Germinal center (tissue), 1 donor: ENCODE measurements at regions not wholly inside any gene's neighbourhood (a gene's known extent, or its start where the extent isn't known, plus 50 kb on each side); places are given as distances from the start of the nearest gene placed in this dataset.

Source experiments
- DNase-seq: peaks from one replicate; pipeline ENCODE4 v3.0.0; 2012; ENCODE audit warnings: mixed read lengths, low spot score

DNA sequence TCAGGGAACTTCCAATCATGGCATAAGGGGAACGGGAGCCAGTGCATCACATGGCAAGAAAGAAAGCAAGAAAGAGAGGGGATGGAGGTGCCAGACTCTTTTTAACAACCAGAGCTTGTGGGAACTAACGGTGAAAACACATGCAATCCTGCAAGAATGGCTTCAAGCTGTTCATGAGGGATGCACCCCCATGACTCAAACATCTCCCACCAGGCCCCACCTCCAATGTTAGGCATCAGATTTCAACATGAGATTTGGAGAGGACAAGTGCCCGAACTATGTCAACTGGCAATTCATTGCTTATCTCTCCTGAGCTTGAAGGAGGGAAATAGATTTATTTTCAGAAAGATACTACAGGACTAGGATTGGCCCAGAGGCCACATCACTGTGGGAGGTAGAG, 270.0 kb downstream of the SLC4A3 start:
- DNase-seq, result no peak

DNA sequence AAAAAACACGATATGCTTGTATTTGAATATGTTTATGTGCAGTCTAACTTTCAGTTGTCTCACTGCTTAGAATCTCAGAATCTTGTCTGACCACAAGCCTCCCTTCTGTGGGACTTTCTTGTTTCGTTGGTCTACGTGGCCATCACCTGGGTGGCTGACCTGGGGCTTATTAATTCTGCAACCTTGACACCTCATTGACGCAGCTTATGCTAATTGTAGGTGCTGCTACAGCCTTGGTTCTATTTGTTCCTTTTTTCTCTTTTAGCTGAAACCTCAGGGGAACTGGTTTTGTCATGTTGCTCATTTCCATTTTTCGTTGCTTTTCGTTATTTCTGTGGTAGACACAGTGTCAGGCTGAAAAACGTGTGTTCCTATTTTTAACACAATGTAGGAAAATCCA, 273.7 kb downstream of the SLC4A3 start:
- peak; percentile 52 for DNase-seq

DNA sequence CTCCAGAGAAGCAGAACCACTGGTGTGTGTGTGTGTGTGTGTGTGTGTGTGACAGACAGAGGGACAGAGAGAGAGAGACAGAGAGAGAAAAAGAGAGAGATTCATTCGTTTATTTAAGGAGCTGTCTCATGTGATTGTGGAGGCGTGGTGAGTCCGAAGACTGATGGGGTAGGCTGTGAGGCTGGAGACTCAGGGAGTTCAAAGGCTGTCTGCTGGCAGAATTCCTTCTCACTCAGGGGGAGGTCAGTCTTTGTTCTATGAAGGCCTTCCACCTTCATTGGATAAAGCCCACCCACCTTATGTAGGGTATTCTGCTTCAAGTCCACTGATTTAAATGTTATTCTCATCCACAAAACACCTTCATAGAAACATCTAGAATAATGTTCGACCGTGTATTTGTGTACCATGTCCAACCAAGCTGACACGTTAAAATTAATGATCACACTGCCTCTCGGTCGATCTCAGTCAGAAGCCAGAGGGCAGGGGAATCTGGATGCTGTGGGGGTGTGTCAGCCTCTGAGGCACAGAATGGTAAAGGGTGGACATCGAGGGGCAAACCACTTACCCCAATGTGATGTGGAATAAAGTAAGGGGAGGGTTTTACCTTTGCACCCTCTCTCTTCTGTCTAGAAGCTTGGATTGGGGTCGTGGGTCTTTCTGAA, 275.6 kb downstream of the SLC4A3 start:
- no peak for DNase-seq

DNA sequence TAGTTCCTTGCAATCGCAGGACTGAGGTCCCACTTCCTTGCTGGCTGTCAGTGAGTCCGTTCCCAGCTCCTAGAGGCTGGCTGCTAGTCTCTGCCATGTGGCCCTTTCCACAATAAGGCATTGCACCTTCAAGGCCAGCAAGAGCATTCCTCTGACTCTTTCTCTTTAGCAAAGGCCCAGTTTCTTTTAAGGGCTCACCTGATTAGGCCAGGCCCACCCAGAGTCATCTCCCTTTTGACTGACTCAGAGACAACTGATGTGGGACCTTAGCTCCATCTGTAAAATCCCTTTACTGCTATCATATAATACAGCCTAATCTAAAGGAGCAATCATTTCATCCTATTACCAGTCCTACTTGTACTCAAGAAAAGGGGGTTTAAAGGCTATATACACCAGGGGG, 278.2 kb downstream of the SLC4A3 start:
- DNase-seq, result no peak

DNA sequence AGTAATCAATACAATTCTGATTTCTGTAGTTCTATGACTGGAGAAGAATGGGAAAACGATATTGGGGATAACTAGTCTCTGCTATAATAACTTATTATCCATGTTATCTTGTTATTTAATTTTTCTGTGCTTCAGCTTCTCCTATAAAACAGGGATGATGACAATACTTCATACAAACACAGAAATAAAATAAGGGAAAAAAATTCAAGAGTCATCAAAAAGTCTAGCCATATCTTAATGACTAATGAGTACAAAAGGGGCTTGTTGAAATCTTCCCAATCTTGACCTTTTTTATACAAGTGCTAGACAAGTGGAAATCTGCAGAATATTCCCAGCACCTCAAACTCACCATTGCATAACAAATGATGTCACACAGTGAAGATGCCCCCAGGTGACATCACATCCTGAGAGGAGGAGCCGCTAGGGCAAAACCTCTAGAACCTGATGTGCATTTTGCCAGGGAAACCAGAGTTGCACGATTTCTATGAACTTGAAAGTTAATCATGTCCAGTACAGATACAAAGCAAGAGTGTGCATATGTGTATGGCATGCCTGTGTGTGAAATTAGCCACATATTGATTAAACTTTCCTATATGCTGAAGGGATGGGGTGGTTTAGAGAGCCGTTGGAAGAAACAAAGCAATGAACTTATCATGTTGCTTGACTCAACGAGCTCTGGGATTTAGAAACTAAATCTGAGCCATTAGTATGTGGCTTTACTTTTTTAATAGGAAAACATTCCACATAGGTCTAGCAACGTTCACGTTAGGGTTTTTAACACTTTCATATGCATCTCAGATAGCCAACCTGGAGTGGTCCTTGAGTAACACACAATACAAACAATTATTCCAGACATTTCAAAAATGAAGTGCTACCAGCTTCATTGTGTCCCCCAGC, 278.9 kb downstream of the SLC4A3 start:
- DNase-seq, result no peak

DNA sequence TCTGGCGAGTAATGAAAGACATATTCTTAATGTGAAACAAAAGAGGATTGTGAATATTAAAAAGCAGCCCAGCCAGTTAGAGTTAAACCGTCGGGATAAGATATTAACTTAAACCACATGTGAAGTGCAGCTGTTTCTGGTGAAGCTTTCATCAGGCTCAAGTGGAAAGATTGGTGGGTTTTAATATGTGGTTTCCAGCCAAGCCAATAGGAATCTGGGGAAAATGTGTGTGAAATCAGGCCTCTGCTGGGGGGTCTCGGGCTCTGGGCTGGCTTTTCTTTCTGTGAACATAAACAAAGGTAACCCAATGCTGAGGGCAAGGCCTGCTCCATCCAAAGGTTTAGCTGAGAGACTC, 279.6 kb downstream of the SLC4A3 start:
- no peak for DNase-seq

DNA sequence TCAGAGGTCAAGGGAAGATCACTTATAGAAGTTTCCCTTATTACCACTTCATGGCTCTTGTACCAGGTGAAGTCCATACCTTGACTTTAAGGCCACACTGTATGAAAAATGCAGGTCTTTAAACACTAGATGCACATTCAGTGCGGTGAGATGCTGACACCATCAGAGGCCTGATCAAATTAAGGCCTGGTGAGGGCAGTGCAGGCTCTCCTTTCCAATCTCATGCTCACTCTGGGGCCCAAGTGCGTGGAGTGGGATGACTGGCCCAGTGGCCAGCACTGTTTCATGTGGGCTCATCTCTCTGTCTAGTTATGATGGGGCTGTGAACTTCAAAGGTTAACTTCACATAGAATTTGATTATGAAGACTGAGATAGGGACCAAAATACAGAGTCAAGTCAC, 281.1 kb downstream of the SLC4A3 start:
- no peak for DNase-seq

DNA sequence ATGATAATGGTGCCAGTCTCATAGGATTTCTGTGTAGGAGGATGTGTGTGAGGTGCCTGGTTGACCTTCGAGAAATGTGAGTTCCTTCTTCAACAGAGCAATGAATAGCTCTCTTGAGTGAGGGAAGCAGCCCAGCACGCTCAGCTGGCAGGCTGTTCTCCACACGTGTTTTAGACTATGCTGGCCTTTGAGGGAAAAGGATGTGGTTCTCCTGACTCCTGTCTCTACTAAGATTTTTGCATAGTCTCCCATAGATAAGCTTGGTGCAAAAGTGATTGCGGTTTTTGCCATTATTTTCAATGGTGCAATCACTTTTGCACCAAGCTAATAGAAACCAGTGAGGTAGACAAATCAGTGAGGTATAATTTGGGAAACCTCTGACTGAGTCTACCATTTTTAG, 284.1 kb downstream of the SLC4A3 start:
- no peak for DNase-seq

DNA sequence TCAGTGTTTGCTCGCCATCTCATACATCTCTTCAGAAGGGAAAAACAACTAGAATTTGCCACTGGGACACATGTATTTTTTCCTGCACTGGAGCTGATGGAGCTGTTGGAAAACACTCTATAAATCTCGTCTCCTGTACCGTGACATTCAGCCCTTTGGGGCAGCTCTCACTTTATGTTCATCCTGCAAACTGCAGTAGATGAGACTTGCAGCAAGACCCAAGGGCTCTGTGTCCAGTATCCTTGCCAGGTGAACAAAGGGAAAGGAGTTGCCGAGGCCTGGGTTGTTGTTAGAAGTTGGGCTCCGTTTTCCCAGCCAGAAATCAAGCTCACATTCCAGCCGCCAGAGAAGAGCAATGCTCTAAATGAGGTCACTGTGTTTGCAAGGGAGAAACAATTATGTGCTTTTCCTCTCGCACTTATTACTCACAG, 285.1 kb downstream of the SLC4A3 start:
- DNase-seq, result no peak

DNA sequence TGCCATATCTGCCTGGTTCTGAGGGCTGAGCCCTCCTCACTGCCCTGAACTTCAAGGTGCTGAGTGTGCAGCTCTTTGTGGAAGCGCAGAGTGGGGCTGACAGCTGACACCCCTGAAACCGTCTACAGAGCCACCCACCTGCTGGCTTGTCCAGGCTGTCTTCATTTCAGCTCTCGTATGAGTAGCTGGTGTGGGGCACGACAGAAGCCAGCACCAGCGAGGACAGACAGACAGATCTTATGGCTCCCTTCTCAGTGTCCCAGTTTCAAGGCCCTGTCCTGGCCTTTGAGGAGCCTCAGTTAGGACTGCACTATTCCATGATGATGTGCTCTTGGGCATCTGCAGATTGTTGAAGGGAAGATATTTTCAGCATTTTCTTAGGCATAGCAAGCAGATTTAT, 287.1 kb downstream of the SLC4A3 start:
- no peak for DNase-seq

DNA sequence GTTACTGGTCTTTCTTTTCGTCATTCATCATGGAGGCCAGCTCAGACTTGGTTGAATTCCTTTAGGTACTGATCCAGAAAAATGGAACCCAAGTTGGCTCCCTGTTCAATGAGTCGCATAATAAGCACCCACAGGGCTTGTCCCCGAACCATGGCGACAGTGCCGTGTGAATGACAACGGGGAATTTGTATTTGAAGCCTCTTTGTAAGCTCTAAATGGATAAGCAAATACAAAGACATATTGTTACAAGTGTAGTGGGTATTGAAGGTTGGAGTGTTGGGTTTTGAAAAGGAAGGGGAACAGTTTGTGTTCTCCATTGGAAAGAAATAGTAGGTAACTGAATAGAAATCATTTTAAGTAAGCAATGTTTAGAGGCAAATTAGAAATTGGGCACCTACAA, 288.9 kb downstream of the SLC4A3 start:
- no peak for DNase-seq

DNA sequence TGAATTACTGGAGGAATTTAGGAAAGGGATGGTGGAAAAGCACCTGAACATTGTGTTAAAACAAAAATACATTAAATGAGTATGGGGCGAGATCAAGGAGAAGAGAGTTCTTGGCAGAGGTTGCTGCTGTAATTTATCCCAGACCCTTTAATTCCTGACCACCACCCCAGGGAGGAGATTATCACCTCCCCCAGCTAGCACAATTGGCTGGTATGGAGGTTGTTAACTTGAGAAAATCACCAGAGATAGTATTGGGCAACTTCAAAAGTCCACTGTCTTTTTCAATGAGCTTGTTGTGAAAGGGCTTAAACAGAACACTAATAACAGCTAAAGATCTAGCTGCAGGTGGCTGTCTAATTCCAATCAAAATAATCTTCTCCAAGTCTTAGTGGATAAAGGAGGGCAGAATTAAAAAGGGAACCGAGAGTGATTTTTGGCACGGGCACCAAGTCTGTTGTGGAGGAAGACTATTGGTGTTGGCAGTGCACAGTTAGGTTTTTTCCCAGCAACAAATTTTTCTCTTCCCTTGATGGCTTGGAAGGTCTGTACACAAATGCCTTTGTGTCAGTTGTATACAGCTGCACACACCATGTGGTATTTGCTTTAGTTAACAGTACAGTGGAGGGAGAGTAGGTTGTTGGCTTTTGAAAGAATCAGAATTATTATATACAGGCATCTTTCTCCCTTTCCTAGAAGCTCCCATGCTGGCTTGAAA, 289.5 kb downstream of the SLC4A3 start:
- DNase-seq, result no peak

DNA sequence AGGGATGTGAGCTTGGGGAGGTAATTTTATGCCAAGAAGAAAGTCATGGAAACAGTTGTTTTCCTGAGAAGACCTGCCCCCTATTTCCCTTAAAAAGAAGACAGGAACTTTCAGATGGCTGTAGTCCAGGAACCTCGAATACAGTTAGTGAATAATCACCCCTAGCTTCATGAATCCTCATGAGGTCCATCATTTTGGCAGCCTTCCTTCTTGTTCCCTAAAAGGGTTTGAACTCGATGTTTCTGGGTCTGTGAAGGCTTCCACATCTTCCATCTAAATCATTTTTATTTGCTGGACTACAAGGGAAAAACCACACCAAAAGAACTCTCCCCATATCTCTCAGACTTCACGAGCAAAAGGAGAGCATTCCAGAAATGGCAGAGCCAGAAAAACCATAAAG, 290.8 kb downstream of the SLC4A3 start:
- no peak for DNase-seq

DNA sequence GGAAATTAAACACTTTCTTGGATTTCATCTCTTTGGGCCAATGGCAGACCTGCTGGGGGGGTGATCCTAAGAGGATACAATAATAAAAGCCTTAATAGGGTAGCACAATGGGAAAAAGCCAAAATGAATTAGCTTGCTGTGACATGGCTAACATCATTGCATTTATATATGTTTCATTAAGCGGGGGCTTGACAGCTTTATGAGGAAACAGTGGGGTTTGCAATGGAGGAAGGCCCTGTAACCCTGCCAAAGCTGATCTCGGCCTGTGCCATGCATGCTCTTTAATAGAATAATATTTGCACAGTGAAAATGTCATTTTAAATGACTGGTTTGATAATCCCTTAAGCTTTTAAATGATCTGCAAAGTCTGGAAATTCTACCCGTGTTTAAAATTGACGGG, 291.5 kb downstream of the SLC4A3 start:
- no peak for DNase-seq

DNA sequence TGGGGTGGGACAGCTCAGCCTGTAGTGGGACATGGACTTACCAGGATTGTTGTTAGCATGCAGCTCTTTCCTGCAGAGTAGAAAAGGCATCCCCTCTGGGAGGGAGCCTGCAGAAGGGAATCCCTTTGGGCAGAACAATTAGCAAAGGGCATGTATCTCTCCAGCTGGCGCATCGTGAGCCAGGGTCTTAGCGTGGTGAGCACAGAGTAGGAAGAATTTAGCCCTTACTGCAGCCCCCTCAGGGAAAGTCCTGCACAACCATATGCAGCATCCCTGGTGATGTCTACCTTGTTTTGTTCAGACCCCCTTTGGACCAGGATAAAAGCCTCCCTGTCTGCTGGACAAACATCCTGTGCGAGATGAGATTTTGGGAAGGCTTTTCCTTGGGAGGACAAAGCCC, 292.1 kb downstream of the SLC4A3 start:
- no peak for DNase-seq

DNA sequence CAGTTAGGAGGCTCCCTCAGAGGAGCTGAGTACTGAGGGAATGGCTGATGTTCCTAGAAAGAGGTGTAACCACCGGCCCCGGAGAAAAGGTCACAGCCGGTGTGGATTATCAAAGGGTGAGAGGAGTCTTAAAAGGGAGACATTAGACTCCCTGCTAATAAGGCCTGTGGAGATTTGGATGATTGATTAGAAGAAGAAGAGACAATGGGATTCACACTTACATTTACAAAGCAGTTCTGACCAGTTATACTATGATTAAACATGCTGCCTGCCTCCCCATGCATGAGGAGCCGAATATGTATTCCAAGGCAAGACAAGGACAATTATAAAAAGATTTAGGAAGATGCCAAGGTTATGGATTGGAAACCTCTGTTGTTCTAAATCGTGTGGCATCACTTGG, 302.4 kb downstream of the SLC4A3 start:
- no peak for DNase-seq

DNA sequence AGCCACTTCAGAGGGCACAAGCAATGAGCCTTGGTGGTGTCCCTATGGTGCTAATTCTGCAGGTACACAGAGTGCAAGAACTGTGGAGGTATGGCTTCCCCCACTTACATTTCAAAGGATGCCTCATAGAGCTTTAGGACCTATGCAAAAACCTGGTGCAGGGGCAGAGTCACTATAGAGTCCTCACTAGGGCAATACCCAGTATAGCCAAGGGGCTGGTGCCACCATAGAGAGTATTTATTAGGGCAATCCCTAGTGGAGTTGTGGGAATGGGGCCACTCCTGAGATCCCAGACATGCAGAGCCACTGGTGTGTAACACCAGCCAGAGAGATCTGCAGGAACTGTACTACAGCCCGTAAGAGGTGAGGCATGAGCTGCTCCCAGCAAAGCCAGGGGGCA, 312.2 kb downstream of the SLC4A3 start:
- no peak for DNase-seq

DNA sequence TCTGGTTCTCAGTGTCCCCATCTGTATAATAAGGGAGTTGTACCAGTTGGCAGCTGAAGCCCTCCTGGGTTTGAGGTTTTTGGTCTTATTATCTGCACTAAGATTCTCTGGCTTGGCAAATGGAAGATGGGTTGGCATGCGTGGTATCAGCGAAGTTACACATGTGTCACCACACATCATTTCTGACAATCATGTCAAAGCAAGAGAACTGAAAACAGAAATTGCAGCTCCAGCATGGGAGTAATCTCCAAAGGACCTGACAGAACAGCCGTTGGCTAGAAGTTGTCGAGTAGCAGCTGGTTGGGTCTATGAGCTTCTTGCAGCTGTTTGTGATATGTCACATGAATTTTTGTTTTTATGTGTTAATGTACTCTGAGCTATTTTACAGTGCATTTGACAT, 317.4 kb downstream of the SLC4A3 start:
- DNase-seq, result no peak

DNA sequence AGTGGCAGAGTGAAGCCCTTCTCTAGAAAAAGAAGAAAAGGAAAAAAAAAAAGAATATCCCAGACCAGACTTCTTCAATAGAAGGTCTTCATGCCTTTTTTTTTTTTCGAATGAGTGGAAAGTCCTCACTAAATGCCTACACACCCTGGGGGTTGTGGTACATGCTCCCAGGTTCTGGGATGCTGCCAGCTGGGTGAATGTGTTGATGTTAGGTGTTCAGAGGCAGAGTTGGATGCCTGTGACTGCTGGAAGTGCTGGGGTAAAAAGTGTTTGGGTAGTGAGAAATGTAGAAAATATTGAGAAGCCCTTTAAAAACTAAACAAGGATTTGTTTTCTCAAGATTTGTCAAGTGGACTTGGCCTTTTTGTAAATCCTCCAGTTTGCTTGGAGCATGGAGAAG, 318.6 kb downstream of the SLC4A3 start:
- DNase-seq, result no peak

DNA sequence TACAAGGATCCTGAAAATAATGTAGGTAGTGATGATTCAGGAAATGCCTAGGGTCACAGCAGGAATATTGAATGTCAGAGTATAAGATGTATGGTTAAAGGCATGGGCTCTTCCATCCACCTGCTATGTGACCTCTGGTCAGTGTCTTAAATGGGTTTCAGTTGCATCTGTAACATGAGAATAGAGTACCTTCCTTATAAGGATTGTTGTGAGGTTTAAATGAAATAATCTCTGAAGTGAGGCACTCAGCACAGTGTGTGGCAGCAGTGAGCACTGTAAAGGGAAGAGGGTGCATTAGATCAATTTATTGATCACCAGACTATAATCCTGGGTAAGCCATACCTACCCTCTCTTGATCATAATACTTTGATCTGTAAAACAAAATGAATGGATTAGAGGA, 319.1 kb downstream of the SLC4A3 start:
- DNase-seq, result no peak

DNA sequence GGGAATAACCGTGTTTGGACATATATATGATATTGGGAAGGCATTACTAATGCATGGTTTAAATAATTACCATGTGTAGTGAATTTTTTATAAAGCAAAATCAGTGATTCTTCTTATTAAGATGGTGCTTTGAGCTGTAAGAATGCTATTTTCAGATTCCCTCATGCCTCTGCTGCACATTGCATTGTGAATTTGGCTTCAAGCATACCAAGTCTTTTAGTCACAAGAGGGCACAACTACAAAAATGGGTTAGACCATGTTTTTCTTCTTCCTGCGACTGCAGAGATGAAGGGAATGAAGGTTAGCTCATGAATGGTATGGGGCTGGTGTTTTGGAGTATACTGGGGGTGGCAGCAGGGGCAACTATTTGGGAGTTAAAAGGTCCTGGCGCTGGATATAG, 320.1 kb downstream of the SLC4A3 start:
- no peak for DNase-seq

DNA sequence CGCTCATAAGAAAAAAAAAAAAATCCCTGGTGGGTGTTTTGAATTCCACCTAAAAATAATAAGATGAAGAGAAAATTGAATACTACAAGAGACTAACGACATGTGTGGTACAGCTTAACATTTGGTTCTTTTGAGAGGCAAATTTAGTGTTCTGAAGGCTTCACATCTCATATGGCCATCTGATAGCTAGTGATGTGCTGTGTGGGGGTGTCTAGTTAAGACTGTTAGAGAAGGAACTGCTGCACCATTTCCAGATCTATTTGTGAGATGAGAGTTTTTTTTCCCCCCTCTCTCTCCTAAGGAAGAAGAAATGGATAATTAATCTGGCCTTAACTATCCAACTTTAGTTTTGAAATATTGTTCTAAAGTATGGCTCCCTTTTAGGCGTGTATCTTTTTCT, 321.6 kb downstream of the SLC4A3 start:
- no peak for DNase-seq

DNA sequence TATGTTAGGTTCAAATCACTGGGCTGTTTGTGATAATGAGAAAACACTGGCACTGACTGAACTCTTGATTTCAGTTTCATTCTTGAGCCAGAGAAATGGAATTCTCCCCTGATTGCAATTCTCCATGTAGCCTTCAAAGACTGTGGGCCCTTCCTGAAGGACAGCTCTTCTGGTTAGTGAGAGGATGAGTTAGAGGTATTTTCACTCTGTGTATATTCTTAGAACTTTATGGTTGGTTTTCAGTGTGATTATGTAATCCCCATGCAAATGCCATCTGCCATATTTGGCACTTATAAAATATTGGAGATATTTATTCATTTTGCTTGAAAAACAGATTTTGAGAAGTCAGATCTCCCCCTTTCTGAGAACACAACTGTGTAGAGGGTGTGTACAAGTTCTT, 323.7 kb downstream of the SLC4A3 start:
- no peak for DNase-seq
